A549 (cell line): ENCODE measurements at regions not wholly inside any gene's neighbourhood (a gene's known extent, or its start where the extent isn't known, plus 50 kb on each side); places are given as distances from the start of the nearest gene placed in this dataset.

Source experiments
- ATAC-seq, 2 experiments: fragments of 200-7000 bp in 1 of 2; fragments of >200 bp in 1 of 2; cut with Nextera tagmentation in 1 of 2; cut with Tn5 transposase in 1 of 2; 3 replicates each; pipeline versions ENCODE4 v1.8.0 to v1.9.1; 2018 to 2020; ENCODE audit warnings: mild to moderate bottlenecking in 1 of 2, moderate library complexity in 1 of 2
- CTCF ChIA-PET: fragments of 300-600 bp; sonication (Branson Sonifier 250); formaldehyde crosslinking; extraction: SDS; loops from one replicate; lab custom pipeline; 2021; ENCODE audit warnings: antibody characterized with exemption, inconsistent platforms; lab: Yijun Ruan, JAX
- POLR2A ChIA-PET: fragments of 350-600 bp; formaldehyde crosslinking; extraction: SDS; loops from one replicate; lab custom pipeline; 2021; ENCODE audit warnings: antibody characterized with exemption, inconsistent platforms; lab: Yijun Ruan, JAX
- DNase-seq, 2 experiments: peaks; one replicate each; pipeline versions ENCODE4 v3.0.0 to v3.0.0-alpha.2; 2011 to 2016; ENCODE audit warnings: low read depth in 1 of 2, low spot score in 1 of 2
- FAIRE-seq: peaks from 2 replicates; lab custom pipeline; 2011; peaks lifted over from hg19 to GRCh38; lab: Jason Lieb, UNC
- H3K27ac ChIP-seq, 2 experiments: fragments of >200 bp; sonication (Bioruptor Twin); formaldehyde crosslinking; 3 replicates each; pipeline ENCODE4 v1.5.1; 2016 to 2017
- H3K4me1 ChIP-seq: fragments of >200 bp; sonication (Bioruptor Twin); formaldehyde crosslinking; 3 replicates; pipeline ENCODE4 v1.6.1; 2016
- H3K4me2 ChIP-seq: fragments of >200 bp; sonication (Bioruptor Twin); formaldehyde crosslinking; 3 replicates; pipeline ENCODE4 v1.6.1; 2016
- H3K4me3 ChIP-seq: fragments of >200 bp; sonication (Bioruptor Twin); formaldehyde crosslinking; 3 replicates; pipeline ENCODE4 v1.5.1; 2016
- H3K9me3 ChIP-seq: fragments of >200 bp; sonication (Bioruptor Twin); formaldehyde crosslinking; 3 replicates; pipeline ENCODE4 v1.6.1; 2016
- BCL3 ChIP-seq: fragments of >200 bp; sonication (Bioruptor Twin); formaldehyde crosslinking; IDR thresholded peaks from 3 replicates; pipeline ENCODE4 v1.6.1; 2016
- BHLHE40 ChIP-seq: IDR thresholded peaks from 2 replicates; pipeline ENCODE4 v1.6.1; 2012; ENCODE audit warnings: low read depth, low read length, inconsistent platforms
- CBX8 ChIP-seq: fragments of 200-600 bp; sonication (generic); IDR thresholded peaks from 2 replicates; pipeline ENCODE4 v1.6.1; 2016
- CHD2 ChIP-seq: fragments of 150-350 bp; IDR thresholded peaks from 2 replicates; pipeline ENCODE4 v1.6.1; 2014; ENCODE audit warnings: low read length; ENCODE audit not compliant: partially characterized antibody
- E2F6 ChIP-seq: IDR thresholded peaks from 2 replicates; pipeline ENCODE4 v1.6.1; 2012; ENCODE audit warnings: low read depth, borderline replicate concordance
- EHF ChIP-seq: fragments of 250-450 bp; sonication (Bioruptor Pico); IDR thresholded peaks from 2 replicates; pipeline ENCODE4 v1.5.0; 2020; ENCODE audit warnings: mild to moderate bottlenecking
- EHMT2 ChIP-seq: fragments of 200-600 bp; sonication (generic); IDR thresholded peaks from 2 replicates; pipeline ENCODE4 v1.6.1; 2016; ENCODE audit warnings: antibody characterized with exemption, low read depth, mild to moderate bottlenecking, moderate library complexity
- FOSB ChIP-seq: fragments of 250-450 bp; sonication (Bioruptor Pico); IDR thresholded peaks from 2 replicates; pipeline ENCODE4 v1.5.0; 2020; ENCODE audit warnings: mild to moderate bottlenecking, moderate library complexity
- JUN ChIP-seq, 2 experiments: fragments of >200 bp; sonication (Bioruptor Twin); formaldehyde crosslinking; IDR thresholded peaks; 2 replicates in 1 of 2; 3 replicates in 1 of 2; pipeline ENCODE4 v1.6.1; 2016 to 2017
- MAFK ChIP-seq: fragments of 450-650 bp; IDR thresholded peaks from 2 replicates; pipeline ENCODE4 v1.6.1; 2014; ENCODE audit not compliant: partially characterized antibody
- MAX ChIP-seq: IDR thresholded peaks from 2 replicates; pipeline ENCODE4 v1.6.1; 2012
- MAZ ChIP-seq: fragments of 150-350 bp; IDR thresholded peaks from 2 replicates; pipeline ENCODE4 v1.6.1; 2014; ENCODE audit warnings: antibody characterized with exemption, low read depth, low read length, borderline replicate concordance
- MYC ChIP-seq: IDR thresholded peaks from 2 replicates; pipeline ENCODE4 v1.6.1; 2012; ENCODE audit warnings: mild to moderate bottlenecking, inconsistent platforms, low read length, improper control_type of control experiment, borderline replicate concordance
- NFE2L2 ChIP-seq: fragments of 150-350 bp; conservative IDR thresholded peaks from 2 replicates; pipeline ENCODE4 v1.6.1; 2014; ENCODE audit warnings: low read length
- PBX3 ChIP-seq: IDR thresholded peaks from 2 replicates; pipeline ENCODE4 v1.6.1; 2012
- PHF8 ChIP-seq: fragments of 200-600 bp; sonication (generic); IDR thresholded peaks from 2 replicates; pipeline ENCODE4 v1.6.1; 2016; ENCODE audit warnings: low read depth, mild to moderate bottlenecking, antibody characterized with exemption, moderate library complexity, borderline replicate concordance
- POLR2A ChIP-seq: IDR thresholded peaks from 2 replicates; pipeline ENCODE4 v1.6.1; 2012; ENCODE audit warnings: mild to moderate bottlenecking, low read length
- RAD21 ChIP-seq, 2 experiments: fragments of >200 bp in 1 of 2; sonication (Bioruptor Twin) in 1 of 2; formaldehyde crosslinking in 1 of 2; IDR thresholded peaks in 1 of 2; conservative IDR thresholded peaks in 1 of 2; 2 replicates in 1 of 2; 3 replicates in 1 of 2; pipeline ENCODE4 v1.6.1; 2012 to 2018; ENCODE audit warnings: inconsistent platforms in 1 of 2
- RARB ChIP-seq: fragments of 250-450 bp; sonication (Bioruptor Pico); IDR thresholded peaks from 2 replicates; pipeline ENCODE4 v1.8.0; 2021; ENCODE audit warnings: mild to moderate bottlenecking, moderate library complexity
- RCOR1 ChIP-seq: fragments of 150-350 bp; IDR thresholded peaks from 2 replicates; pipeline ENCODE4 v1.6.1; 2014; ENCODE audit warnings: antibody characterized with exemption, low read length, low read depth
- RFX5 ChIP-seq: fragments of 450-650 bp; IDR thresholded peaks from 2 replicates; pipeline ENCODE4 v1.7.1; 2014; ENCODE audit warnings: antibody characterized with exemption, mild to moderate bottlenecking, moderate library complexity
- RNF2 ChIP-seq: fragments of 200-600 bp; sonication (generic); IDR thresholded peaks from 2 replicates; pipeline ENCODE4 v1.6.1; 2016; ENCODE audit warnings: low read depth, mild to moderate bottlenecking, antibody characterized with exemption, moderate library complexity, borderline replicate concordance
- SMC3 ChIP-seq: fragments of >200 bp; sonication (Bioruptor Twin); formaldehyde crosslinking; IDR thresholded peaks from 3 replicates; pipeline ENCODE4 v1.6.1; 2018; ENCODE audit warnings: inconsistent platforms
- TFCP2L1 ChIP-seq: fragments of 250-450 bp; sonication (Bioruptor Pico); IDR thresholded peaks from 2 replicates; pipeline ENCODE4 v1.5.0; 2021; ENCODE audit warnings: mild to moderate bottlenecking
- ZFP36 ChIP-seq: fragments of 450-650 bp; IDR thresholded peaks from 2 replicates; pipeline ENCODE4 v1.6.1; 2014; ENCODE audit warnings: borderline replicate concordance; ENCODE audit not compliant: partially characterized antibody
- ZNF302 ChIP-seq: fragments of 250-450 bp; sonication (Bioruptor Pico); IDR thresholded peaks from 2 replicates; pipeline ENCODE4 v1.9.0; 2021; ENCODE audit warnings: inconsistent platforms, mild to moderate bottlenecking, moderate library complexity
- WGBS: methylation state at CpG from one replicate; pipeline ENCODE4 v1.1.6; 2017; ENCODE audit errors: missing lambda C conversion rate; 5-methylcytosine and 5-hydroxymethylcytosine counted together
- TF ChIP-seq, protein P1 (sequence below): fragments of 250-450 bp; sonication (Bioruptor Pico); IDR thresholded peaks from 2 replicates; pipeline ENCODE4 v1.5.0; 2021; ENCODE audit warnings: mild to moderate bottlenecking, moderate library complexity, borderline replicate concordance
- TF ChIP-seq, protein P2 (sequence below): fragments of 250-450 bp; sonication (Bioruptor Pico); IDR thresholded peaks from 2 replicates; pipeline ENCODE4 v1.5.0; 2020; ENCODE audit warnings: low read depth, mild to moderate bottlenecking, moderate library complexity

- WGBS = 82% methylated on average over 1 of the region's 1 CpG
- Histone ChIP-seq H3K27ac (no peak overlapping the region), H3K9me3 (no peaks in the 10 kb centered on the region), H3K4me3 (no peak overlapping the region)
- ATAC-seq = no peak
- no peak for DNase-seq
- TF ChIP-seq RAD21 (conservative IDR thresholded peaks at IDR 0.05 in 1 of 2, IDR thresholded peaks at IDR 0.05 in 1 of 2) (no peak), MAFK (no peak), CHD2 (no peak), MAZ (no peak), RFX5 (no peak), JUN (IDR thresholded peaks at IDR 0.05) (no peak), TFCP2L1 (CRISPR knock-in tag) (no peak), PBX3 (no peak), MYC (no peak), NFE2L2 (no peak), EHMT2 (no peak), MAX (no peak), BCL3 (no peak), CBX8 (no peak), EHF (CRISPR knock-in tag) (no peak), POLR2A (no peak), FOSB (CRISPR knock-in tag) (no peak), E2F6 (no peak), RCOR1 (no peak)
- TF ChIP-seq, protein P1, sequence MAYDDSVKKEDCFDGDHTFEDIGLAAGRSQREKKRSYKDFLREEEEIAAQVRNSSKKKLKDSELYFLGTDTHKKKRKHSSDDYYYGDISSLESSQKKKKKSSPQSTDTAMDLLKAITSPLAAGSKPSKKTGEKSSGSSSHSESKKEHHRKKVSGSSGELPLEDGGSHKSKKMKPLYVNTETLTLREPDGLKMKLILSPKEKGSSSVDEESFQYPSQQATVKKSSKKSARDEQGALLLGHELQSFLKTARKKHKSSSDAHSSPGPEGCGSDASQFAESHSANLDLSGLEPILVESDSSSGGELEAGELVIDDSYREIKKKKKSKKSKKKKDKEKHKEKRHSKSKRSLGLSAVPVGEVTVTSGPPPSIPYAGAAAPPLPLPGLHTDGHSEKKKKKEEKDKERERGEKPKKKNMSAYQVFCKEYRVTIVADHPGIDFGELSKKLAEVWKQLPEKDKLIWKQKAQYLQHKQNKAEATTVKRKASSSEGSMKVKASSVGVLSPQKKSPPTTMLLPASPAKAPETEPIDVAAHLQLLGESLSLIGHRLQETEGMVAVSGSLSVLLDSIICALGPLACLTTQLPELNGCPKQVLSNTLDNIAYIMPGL (CRISPR knock-in tag) = no peak
- TF ChIP-seq, all 56 proteins: peak for 0
- FAIRE-seq = no peak
- ChIA-PET CTCF (interaction anchor here (0.6 kb wide), 1 partner anchor 52 kb away, joined by 3 read pairs; no protein-coding TSS in a partner anchor), POLR2A (no interaction called here)
- Histone ChIP-seq H3K4me1 (peaks cover 12% of the 10 kb centered on the region; the same call in 2 of the 3 replicates), H3K4me2 (no peak overlapping the region)
Observed at GRCh38 chr13:109698779-109699178, 87.6 kb downstream of the IRS2 start.

DNA sequence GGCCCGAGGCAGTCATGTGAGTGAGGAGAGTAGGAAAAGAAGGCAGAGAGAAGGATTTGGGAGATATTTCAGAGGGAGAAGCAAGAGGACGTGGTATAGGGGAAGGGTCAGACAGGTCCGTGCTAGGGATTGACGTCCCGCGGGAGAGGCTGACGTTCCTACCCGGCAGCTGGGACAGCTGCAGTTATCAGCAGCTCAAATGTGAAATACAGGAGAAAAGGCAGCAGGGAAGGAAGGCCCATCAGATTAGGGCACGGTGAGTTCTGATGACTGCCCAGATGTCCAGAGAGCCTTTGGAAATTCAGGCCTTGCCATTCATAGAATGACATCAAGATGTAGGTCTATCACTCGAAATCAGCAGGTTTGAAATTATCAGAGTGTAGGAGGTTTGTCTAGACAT is 88.4 kb downstream of the IRS2 start:
- no peak for ATAC-seq
- ChIA-PET CTCF (no interaction called here), POLR2A (no interaction called here)
- DNase-seq = no peak
- no peak overlapping the region for H3K4me3 ChIP-seq
- peaks cover 12% of the 10 kb centered on the region; the same call in 2 of the 3 replicates for H3K4me1 ChIP-seq
- 92% methylated on average over 10 of the region's 10 CpGs for WGBS
- H3K9me3 ChIP-seq = no peaks in the 10 kb centered on the region
- no peak overlapping the region for H3K4me2 ChIP-seq
- no peak for FAIRE-seq
- TF ChIP-seq EHF (CRISPR knock-in tag) (no peak), MAZ (no peak), ZFP36 (no peak), BHLHE40 (no peak), PHF8 (no peak), RNF2 (no peak), MAX (no peak), SMC3 (no peak), ZNF302 (no peak), PBX3 (no peak), RARB (CRISPR knock-in tag) (no peak)
- TF ChIP-seq, protein P2, sequence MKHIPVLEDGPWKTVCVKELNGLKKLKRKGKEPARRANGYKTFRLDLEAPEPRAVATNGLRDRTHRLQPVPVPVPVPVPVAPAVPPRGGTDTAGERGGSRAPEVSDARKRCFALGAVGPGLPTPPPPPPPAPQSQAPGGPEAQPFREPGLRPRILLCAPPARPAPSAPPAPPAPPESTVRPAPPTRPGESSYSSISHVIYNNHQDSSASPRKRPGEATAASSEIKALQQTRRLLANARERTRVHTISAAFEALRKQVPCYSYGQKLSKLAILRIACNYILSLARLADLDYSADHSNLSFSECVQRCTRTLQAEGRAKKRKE (CRISPR knock-in tag) = no peak
- 0 out of 6 replicates have a peak overlapping the region, but pooled peaks of 1 of the 2 experiments have one; percentile 18 for H3K27ac ChIP-seq
